NCI-H510A (cell line): ENCODE measurements at regions not wholly inside any gene's neighbourhood (a gene's known extent, or its start where the extent isn't known, plus 50 kb on each side); places are given as distances from the start of the nearest gene placed in this dataset.

Source experiments
- DNase-seq: peaks from one replicate; lab custom pipeline; 2025; lab: John Stamatoyannopoulos, UW

DNA sequence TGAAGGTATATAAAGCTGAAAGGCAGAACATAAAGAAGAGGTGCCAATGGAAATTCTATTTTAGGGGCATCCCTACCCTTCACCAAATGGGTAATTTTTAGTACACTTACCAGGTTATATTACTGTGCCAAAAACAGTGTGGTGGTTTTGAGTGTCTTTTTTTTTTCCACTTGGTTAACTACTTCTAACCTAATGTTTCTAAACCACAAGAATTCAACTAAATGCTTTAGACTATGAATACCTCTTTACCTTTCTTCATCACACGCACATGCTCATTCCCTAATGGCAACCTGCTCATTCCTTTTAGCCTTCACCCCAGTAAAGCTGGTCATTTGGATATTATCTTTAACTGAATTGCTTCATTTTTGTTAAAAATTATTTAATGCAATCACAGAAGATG lies 215.6 kb downstream of the PIK3R1 start:
- no peak for DNase-seq

DNA sequence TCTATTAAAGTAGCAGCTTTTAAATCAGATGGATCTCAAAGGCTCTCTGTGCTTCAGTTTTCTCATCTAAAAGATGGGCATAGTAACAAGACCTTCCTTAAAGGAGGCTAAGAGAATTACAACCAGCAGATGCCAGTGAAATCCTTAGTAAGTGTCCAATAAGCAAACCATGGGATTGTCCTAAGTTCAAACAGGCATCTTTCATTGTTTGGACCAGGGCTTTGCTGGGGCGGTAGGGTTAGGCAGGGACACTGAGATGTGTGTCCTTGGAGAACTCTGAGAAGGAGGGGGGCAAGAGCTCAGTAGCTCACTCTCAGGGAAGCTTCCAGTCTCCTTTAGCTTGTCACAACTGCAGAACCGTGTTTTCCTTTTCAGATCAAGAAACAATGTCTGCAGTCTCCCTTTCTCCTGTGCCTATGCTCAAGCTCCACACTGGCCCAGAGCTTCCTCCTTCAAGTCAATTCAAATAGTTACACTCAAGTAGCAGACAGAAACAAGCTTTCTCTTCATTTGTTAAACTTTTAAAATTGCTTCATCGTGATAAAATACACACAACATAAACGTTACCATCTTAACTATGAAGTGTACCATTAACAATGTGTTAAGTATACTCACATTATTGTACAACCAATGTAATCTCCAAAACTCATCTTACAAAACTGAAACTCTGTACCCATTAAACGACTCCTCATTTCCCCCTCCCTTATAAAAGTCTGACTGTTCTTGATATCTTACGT lies 216.2 kb downstream of the PIK3R1 start:
- no peak for DNase-seq

DNA sequence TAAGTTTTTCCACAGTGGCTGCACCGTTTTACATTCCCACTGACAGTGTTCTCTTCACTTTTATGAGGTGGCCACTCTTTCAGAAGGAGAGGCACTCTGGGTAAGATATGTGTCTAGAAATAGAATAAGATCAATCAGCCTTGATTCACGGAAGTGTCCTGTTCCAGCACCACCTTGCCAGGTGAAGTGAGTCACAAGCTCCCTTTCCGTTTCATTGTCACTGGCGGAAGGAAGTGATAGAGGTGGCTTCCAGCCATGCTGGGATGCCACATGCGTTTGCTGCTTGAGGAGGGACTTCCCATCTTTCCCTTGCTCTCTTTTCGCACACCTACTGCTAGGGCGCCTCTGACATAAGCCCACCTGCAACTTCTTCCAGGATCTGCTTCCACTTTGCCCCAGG lies 217.1 kb downstream of the PIK3R1 start:
- no peak for DNase-seq

DNA sequence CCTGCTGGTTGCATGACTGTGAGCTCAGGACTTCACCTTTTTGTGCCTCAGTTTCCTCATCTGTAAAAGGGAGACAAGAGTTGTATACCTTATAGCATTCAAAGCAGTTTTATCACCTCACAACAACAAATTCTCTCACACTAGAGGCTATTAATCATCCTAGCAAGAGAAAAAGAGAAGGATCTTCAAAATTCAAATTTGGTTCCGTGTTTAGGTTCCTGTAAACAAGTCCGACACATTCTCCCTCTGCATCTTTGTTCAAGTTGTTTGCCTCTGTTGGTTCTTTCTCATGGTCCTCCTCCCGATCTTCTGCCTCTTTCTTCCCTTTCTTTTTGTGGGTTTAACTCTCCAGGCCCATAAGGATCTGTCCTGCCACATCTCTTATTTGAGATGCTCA lies 218.0 kb downstream of the PIK3R1 start:
- no peak for DNase-seq

DNA sequence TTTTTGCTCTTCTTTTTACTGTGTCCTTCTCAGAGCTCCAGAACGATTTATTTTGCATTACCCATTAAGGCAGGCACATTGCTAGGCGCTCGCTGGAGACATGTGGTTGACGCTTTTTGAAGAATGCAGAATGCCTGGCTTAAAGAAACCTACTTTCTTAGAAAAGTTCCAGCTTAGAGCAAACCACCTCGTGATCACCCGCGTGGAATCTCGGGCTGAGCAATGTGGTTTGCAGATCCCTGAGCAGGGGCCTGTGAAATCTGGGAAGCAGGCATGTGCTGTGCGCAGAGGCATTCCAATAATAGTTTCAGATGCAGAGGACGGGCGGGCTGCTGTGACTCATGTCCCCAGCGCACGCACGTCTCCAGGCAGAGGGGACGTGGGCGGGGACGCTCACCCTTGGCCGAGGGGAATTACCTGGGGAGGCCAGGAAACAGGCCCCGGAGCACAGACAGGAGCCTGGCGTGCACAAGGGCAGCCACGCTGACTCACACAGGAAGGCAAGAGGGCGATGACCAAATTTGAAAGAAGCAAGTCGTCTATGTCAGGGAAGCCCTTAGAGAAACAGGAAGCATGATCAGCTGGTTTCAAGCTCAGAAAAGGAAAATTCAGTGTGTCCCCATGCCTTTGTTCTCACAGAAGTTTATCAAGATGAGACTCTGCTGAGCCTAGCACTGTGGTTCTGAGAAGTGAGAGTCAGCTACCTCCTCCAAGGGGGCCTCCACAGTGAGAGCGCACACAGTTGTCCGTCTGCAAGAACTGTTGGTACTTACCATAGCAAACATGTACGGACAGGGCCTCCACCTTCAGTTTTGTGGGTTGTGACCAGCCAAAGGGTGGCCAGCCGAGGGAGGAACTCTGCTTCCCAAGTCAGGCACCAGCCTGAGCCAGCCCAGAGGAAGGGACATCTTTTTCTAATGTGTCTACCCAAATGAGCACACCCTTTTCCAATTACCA lies 218.6 kb downstream of the PIK3R1 start:
- no peak for DNase-seq

DNA sequence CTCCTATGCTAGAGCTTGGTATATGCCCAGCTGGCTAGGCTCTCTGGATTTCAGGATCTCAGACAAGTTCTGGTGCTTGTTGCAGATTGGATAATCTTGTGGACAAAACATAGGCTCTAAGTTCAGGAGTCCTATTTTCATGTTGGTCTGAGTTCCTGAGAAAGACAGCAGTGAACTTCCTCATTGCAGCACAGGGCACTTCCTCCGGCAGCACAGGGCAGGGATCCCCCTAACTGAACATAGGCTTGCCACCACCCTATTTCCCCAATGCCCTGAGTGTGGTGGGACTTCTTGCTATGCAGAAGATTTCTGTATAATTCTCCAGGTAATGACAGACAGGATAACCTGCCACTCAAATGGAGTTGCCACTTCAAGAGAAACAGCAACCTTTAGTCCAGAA lies 220.1 kb downstream of the PIK3R1 start:
- no peak for DNase-seq

DNA sequence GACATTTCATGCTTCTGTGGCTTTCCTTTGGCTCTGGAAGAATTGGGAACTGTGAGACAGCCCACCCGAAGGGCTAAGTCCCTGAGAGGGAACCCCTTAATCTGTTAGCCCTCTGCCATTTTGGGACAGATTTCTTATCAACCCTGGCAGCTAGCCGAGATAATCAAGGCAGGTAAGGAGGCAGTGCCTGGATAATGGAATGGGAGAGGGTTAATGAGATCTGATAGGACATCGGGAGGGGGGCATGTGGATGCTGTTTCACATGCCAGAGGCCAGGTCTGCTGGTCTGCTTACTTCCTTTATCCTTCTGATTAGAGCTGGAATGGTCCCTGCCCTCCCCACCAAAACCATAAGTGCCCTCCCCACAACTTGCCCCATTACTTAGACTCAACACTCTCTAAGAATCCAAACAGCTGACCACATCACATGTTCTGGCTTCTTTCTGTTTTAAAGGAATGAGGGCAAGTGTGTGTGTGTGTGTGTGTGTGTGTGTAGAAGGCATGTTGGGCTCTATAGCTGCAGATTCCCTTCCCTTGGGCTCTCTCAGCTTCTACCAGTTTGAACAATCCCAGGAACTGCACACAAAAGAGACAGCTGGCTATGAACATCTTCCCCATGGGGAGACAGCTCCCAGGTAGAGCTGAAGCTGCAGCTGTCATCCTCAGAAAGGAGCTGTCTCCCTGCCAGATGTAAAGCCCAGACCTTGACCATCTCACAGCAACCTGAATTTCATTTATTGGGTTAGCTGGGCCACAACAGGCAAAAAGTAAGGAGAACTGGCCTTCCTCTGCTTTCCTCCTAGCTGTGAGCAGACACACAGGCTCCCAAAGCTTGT lies 221.3 kb downstream of the PIK3R1 start:
- no peak for DNase-seq

DNA sequence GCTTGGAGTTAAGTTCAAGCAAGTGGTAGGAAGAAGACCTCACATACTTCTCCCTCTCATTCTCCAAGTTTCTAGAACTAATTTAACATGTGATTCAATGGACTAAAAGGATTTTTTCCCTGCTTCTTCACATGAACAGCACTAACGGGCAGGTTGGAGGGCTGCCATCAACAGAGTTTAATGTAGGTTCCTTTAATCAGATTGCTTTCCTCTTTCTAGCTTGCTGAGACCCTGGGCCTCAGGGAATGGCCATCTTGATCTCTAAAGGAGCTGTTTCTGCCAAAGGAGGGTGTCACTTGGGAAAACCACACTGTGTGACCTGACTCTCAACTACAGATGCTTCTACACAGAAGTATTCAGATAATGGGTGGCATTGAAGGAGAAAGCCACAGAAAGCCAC lies 223.3 kb downstream of the PIK3R1 start:
- DNase-seq = no peak

DNA sequence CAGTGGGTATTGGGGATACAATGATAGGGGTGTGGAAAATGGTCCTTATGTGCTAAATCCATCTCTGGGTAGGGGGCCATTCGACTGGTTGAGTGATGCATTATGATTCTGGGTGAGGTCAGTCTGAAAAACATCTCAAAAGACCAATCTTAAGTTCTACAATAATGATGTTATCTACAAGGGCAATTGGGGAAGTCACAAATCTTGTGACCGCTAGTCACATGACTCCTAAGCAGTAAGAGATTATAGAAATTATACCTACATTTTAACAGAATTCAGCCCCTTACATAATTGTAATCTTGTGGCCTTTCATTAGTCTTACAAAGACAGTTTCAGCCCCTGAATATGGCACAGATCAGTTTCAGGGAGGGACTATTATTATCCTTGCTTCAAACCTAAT lies 224.7 kb downstream of the PIK3R1 start:
- no peak for DNase-seq

DNA sequence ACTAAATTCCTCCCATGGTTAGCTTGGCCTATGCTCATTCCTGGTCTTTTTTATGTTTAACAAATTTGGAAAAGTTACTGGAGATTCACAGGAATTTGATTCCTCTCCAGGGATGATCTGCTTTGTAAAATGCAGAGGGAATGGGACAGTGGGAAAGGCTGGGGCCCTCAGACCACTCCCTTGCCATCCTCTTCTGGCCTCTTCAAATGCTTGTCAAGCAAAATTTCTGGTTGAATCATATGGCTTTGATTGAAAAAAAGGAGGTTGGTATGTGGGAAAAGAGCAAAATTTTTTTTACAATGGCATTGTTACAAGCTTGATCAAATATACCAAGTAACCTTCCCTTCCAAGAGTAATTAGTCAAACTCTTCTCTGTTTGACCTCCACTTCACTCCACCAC lies 225.1 kb downstream of the PIK3R1 start:
- no peak for DNase-seq

DNA sequence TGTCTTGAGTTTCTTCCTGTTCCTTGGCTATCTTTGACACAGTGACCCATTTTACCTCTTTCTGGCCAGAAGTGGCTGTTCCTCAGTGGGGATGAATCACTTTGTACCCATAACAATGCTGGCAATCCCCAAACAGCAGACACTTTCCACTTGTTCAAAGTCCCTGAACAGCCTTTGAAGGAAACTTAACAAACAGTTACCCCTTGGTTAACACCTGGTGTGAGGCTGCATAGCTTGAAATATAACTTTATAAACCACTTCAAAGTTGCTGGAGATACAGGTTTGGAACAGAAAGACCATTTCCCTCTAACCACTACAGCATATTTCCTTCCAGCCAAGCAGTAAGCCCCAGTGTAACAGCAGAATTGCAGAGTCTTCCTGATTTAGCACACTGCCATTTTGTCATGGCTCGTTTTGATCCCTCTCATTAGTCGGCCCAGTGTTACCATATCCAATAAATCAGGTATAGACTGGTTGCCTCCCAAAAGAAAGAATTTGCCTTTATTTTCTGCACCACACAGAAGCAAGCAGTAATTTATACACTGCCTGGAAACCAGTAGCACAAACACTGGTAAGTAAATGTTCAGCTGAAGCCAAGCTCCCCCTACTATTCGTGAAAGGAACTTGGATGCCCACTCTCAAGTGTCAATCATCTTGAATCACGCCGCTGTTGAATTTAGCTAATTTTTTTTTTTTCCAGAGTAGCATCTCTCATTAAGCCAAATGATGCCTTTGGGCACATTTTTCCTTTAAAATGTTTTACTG lies 225.9 kb downstream of the PIK3R1 start:
- DNase-seq = no peak

DNA sequence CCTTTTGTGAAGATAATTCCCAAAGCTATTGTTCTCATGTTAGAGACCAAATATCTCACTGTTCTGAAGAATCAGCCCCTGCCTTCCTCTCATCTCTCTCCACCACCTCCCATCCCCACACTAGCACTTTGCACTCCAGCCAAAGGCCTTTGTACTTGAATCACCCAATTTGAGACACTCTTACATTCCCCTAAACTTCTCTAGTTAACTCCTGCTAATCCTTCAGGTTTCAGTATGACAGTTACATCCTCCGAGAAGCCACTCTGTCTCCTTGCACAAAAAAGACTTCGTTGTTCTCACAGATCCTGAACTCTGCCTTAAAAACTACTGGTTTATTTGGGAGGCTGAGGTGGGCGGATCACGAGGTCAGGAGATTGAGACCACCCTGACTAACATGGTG lies 227.5 kb downstream of the PIK3R1 start:
- DNase-seq = no peak

DNA sequence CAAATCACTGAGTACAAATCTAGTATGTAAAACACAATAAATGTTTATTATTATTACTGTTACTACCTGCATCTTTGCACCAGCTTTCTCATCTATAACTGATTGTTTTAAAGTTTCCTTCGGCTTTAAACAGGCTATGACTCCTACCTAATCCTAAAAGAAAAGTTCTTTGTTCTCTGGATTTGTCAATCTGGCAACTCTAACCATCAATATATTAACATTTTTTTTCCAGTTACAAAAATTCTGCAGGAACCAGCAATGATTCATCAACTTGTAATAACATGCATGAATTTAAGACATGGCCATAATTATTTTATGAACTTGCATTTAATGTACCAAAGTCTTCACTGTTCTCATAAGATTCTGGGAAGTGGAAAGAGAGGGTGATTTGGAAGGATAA lies 228.5 kb downstream of the PIK3R1 start:
- DNase-seq = no peak

DNA sequence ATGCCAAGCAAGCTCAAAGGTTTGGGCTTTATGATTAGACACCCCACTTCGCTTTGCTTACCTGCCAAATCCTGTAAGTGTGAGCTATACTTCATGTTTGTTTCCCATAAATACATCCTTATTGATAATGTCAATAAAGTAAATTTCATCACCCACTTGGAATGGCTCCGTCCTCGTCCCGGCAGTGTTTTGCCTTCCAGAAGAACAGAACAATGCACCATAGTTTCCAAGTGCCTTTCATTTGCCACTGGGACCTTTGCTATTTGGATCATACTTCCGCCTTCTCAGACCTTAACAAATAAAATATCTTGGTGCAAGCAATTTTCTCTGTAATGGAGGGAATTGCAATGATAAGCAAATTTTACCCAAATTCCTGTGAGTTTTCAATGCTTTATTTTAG lies 229.3 kb downstream of the PIK3R1 start:
- DNase-seq = no peak

DNA sequence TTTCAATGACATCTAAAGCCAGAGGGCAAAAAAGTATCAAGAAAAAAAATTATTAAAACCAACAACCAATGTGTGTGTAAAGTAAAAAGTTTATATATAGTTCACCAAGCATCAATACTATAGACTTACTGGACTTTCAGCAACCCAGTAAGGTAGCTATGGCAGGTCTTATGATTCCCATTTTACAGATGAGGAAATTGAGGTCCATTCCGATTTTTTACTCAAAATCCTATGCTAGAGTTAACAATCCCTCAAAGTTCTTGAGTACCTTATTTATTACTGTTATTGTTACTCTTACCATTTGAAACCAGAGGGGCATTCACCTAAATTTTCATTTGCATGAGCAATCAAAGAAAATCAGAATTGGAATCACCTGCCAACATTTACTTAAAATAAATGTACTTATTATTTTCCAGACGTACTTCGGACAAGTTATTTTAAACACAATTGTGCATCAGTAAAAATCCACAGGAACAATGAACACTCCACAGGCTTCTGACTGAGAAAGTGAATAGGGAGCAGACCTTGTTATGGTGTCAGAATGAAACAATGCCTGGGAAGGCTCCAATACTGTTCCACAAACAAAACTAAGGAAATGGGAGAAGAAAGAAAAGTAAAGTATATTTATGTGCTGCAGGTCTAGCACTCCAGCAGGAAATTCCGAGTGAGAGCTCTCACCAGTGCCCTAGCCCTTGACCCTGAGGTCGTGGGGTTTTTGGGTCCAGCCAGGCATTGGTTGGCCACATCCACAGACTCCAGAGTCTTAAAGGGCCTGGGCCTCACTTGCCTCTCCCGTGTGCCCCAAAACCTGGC lies 229.9 kb downstream of the PIK3R1 start:
- DNase-seq = no peak

DNA sequence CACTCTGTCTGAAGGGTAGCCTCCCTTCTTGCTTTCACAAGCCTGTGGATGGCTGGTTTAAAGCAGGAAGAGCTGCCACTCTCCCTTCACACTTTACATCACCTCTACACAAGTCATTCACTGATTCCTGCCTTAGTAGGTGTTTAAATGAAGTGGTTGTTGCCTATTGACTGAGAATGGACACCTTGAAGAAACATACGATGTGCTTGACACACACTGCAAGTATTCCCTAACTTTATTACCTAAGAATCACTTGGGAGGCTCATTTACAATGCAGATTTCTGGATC lies 230.5 kb downstream of the PIK3R1 start:
- no peak for DNase-seq

DNA sequence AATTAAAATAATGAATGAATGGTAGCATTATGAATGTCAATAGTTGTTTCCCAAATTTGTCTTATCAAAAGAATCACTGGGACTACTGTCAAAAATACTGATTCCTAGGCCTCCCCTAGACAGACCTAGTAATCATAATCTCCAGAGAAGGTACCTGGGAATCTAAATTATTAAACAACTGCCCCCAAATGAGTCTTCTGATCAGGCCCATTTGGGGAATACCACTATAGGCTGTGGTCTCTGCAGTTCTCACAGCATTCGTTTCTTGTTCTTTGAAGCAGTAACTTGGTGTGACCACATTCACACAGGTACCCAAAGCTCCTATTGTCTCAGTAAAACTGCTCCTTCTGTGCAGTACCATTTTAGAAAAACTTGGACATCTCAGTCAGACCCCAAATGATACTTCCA lies 230.9 kb downstream of the PIK3R1 start:
- DNase-seq = no peak

DNA sequence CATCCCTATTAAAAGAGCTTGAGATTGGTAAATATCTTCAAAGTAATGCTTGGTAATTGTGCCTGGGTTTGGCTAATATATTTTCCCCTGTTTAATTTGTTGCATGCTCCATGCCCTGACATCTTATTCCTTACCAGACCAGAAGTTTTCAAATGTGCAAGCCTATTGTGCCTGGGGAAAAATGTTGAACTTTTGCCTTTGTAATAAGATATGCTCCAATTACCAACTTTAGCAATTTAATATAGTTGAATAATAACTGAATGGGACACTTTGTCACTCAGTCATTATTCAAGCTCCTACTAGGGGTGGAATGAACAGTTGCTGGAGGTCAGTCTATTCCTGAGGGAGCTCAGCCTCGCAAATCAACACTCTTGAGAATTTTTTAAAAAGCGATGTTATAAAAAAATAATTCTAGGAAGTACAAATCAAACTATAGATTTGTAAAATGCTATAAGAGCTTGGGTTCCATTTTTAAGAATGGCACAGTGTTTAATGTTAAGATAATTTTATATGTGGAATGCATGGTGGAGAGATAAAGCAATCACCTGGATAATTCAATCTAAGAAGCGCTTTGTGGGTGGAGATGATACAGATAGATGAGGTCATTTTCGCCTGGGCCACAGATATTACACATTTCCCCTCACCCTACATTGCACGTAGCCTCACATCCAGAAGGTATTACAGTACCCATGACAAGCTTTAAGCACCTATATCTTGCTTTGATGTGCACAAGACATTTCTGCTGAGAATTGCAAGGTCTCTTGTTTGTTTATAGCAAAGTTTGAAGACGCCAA lies 231.8 kb downstream of the PIK3R1 start:
- DNase-seq = no peak

DNA sequence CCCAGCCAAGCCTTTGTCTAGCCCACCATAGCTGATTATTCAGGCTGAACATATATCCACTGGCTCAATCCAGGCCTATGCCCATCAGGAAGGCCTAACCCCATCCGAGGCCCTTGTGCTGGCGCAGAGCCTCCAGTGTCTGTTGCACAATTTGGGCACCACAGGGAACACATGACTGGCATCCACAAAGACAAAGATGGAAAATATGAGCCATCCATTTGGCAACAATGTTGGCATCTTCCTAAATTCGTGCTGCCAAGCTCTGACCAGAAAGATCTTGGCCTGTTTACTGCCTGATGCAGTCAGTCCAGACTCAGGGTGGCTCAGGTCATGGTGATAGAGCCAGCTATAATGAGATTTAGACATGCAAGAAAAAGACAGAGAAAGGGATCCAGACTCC lies 233.8 kb downstream of the PIK3R1 start:
- no peak for DNase-seq

DNA sequence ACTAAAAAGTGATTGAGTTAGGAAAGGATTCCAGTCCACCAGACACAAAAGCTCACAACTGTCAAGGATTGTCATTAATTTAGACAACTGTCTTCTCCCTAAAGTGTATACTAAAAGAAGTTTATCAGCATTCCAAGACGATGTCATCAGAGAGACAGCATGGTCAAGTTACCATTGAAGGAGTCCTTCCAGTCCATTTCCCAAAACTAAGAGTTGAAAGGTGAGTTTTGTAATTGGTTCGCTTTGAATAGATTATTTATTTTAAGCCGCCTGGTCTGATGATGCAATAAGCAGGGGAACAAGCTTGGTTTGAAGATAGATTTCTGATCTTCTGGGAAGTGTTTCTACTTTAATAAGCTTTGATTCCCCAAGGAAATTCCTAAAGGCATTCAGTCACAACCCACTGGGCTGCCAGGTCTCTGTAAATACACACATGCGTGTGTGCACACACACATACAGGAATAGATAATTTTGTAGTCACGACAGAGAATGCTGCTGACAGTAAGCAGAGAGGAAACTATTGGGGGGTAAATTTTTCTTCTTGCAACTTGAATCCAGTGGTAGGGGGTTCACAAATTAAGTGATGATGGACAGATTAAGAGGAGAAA lies 234.8 kb downstream of the PIK3R1 start:
- no peak for DNase-seq
